ENCODE measurements at regions not wholly inside any gene's neighbourhood (a gene's known extent, or its start where the extent isn't known, plus 50 kb on each side); places are given as distances from the start of the nearest gene placed in this dataset.

DNA sequence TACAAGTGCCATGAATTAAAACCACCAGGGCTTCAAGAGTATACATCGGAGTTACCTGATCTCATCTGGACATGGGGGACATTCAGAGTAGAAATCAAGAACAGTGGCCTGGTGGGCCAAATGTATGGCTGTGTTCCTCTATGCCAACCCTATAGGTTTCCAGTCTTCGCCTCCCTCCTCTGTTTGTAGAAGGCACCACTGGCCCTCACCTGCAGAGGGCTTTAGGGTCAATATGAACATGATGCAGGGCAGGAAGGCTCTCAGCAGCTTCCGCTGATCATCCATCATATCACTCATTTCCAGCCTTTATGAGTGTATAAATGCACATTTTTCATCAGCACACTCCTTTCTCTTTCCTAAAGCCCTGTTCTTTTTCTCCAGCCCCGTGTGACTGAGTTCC, 555.5 kb upstream of the BRINP1 start:
- H2AFZ ChIP-seq: no peak overlapping the region
- H3K4me1 ChIP-seq: no peaks in the 10 kb centered on the region
- H3K4me3 ChIP-seq (ENCODE audit: low read depth, low read length): no peak overlapping the region
- no peak overlapping the region for H3K27ac ChIP-seq
- H3K9ac ChIP-seq: no peak overlapping the region
- no peaks in the 10 kb centered on the region for H3K36me3 ChIP-seq (ENCODE audit: control insufficient read depth, insufficient read depth, low read length)
- no peaks in the 10 kb centered on the region for H3K79me2 ChIP-seq
- H3K27me3 ChIP-seq (ENCODE audit: control insufficient read depth, insufficient read depth, low read length): no peaks in the 10 kb centered on the region
- TF ChIP-seq, protein P1, sequence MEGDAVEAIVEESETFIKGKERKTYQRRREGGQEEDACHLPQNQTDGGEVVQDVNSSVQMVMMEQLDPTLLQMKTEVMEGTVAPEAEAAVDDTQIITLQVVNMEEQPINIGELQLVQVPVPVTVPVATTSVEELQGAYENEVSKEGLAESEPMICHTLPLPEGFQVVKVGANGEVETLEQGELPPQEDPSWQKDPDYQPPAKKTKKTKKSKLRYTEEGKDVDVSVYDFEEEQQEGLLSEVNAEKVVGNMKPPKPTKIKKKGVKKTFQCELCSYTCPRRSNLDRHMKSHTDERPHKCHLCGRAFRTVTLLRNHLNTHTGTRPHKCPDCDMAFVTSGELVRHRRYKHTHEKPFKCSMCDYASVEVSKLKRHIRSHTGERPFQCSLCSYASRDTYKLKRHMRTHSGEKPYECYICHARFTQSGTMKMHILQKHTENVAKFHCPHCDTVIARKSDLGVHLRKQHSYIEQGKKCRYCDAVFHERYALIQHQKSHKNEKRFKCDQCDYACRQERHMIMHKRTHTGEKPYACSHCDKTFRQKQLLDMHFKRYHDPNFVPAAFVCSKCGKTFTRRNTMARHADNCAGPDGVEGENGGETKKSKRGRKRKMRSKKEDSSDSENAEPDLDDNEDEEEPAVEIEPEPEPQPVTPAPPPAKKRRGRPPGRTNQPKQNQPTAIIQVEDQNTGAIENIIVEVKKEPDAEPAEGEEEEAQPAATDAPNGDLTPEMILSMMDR (IDR thresholded peaks at IDR 0.05): no peak
- H3K9me3 ChIP-seq (ENCODE audit: control insufficient read depth, low read length): no peaks in the 10 kb centered on the region
- no peak overlapping the region for H3K4me2 ChIP-seq (ENCODE audit: low read length)

DNA sequence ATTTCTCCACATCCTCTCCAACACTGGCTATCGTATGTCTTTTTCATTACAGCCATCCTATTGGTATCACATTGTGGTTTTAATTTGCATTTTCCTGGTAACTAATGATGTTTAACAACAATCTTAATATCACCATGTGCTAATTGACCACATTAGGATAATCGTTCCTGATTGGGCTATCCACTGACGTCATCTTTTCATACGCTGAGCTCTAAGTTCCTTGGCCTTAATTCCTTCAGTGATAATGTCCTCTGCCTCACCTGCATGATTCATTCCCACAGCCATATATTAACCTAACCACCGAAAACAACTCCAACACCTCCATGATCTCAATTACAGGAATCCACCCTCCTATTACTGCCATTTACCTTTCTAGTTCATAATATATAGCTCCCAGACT, 547.9 kb upstream of the BRINP1 start:
- no peak overlapping the region for H3K27ac ChIP-seq
- H3K9me3 ChIP-seq (ENCODE audit: control insufficient read depth, low read length): no peaks in the 10 kb centered on the region
- H2AFZ ChIP-seq: no peak overlapping the region
- TF ChIP-seq, protein P1 (IDR thresholded peaks at IDR 0.05): no peak
- no peaks in the 10 kb centered on the region for H3K36me3 ChIP-seq (ENCODE audit: control insufficient read depth, insufficient read depth, low read length)
- no peaks in the 10 kb centered on the region for H3K27me3 ChIP-seq (ENCODE audit: control insufficient read depth, insufficient read depth, low read length)
- no peak overlapping the region for H3K4me2 ChIP-seq (ENCODE audit: low read length)
- no peak overlapping the region for H3K4me3 ChIP-seq (ENCODE audit: low read depth, low read length)
- H3K4me1 ChIP-seq: no peaks in the 10 kb centered on the region
- H3K79me2 ChIP-seq: no peaks in the 10 kb centered on the region
- H3K9ac ChIP-seq: no peak overlapping the region

DNA sequence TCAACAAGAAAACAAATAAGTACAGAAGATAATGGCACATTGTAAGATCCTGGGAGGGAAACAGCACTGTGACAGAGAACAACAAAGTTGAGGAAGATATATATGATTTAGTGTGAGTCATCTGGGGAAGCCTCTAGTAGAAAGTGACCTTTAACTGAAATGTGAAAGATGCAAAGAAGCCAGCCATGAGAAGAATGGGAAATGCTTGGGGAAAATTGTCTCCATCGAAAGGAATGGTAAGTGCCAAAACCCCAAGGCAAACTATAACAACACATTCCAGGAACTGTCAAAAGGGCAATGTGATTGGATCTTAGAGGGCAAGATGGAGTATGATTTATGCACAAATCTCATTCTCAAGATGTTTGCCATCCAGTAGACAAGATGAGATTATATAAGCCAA, 537.8 kb upstream of the BRINP1 start:
- no peaks in the 10 kb centered on the region for H3K4me1 ChIP-seq
- no peaks in the 10 kb centered on the region for H3K79me2 ChIP-seq
- no peak overlapping the region for H3K4me3 ChIP-seq (ENCODE audit: low read depth, low read length)
- no peaks in the 10 kb centered on the region for H3K36me3 ChIP-seq (ENCODE audit: control insufficient read depth, insufficient read depth, low read length)
- H3K9me3 ChIP-seq (ENCODE audit: control insufficient read depth, low read length): no peaks in the 10 kb centered on the region
- H3K9ac ChIP-seq: no peak overlapping the region
- no peak overlapping the region for H3K4me2 ChIP-seq (ENCODE audit: low read length)
- no peaks in the 10 kb centered on the region for H3K27me3 ChIP-seq (ENCODE audit: control insufficient read depth, insufficient read depth, low read length)
- TF ChIP-seq, protein P1 (IDR thresholded peaks at IDR 0.05): no peak
- H2AFZ ChIP-seq: no peak overlapping the region
- no peak overlapping the region for H3K27ac ChIP-seq

DNA sequence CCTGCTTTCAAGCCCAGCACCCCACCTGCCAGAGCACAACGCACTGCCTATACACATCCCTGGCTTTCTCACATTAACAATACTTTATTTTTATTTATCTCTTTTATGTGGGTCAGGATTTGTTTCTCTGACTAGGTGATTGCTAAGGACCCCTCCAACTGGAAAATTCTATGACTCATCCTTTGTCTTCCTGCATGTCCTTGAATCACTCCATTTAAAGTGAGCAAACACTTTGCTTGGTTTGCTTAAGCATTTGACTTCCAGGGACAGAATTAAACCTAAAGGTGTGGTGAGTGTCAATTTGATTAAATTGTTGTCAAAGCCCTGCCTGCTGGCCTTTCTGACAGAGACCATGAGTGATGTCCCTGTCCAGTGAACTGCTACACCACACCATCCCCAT, 536.5 kb upstream of the BRINP1 start:
- Histone ChIP-seq H3K27ac (no peak overlapping the region), H3K9me3 (ENCODE audit: control insufficient read depth, low read length) (no peaks in the 10 kb centered on the region), H3K4me2 (ENCODE audit: low read length) (no peak overlapping the region), H3K27me3 (ENCODE audit: control insufficient read depth, insufficient read depth, low read length) (no peaks in the 10 kb centered on the region), H3K4me1 (no peaks in the 10 kb centered on the region), H3K4me3 (ENCODE audit: low read depth, low read length) (no peak overlapping the region), H2AFZ (no peak overlapping the region), H3K79me2 (no peaks in the 10 kb centered on the region), H3K9ac (no peak overlapping the region), H3K36me3 (ENCODE audit: control insufficient read depth, insufficient read depth, low read length) (no peaks in the 10 kb centered on the region)
- TF ChIP-seq, protein P1 (IDR thresholded peaks at IDR 0.05): no peak

GRCh38 chr9:119903851-119904250, 534.6 kb upstream of the BRINP1 start:
- Histone ChIP-seq H2AFZ (no peak overlapping the region), H3K9ac (no peak overlapping the region), H3K36me3 (ENCODE audit: control insufficient read depth, insufficient read depth, low read length) (no peaks in the 10 kb centered on the region), H3K27me3 (ENCODE audit: control insufficient read depth, insufficient read depth, low read length) (no peaks in the 10 kb centered on the region), H3K9me3 (ENCODE audit: control insufficient read depth, low read length) (no peaks in the 10 kb centered on the region), H3K4me1 (no peaks in the 10 kb centered on the region), H3K4me3 (ENCODE audit: low read depth, low read length) (no peak overlapping the region), H3K27ac (no peak overlapping the region), H3K4me2 (ENCODE audit: low read length) (no peak overlapping the region), H3K79me2 (no peaks in the 10 kb centered on the region)
- TF ChIP-seq, protein P1 (IDR thresholded peaks at IDR 0.05): no peak
